ENCODE measurements at regions not wholly inside any gene's neighbourhood (a gene's known extent, or its start where the extent isn't known, plus 50 kb on each side); places are given as distances from the start of the nearest gene placed in this dataset.

DNA sequence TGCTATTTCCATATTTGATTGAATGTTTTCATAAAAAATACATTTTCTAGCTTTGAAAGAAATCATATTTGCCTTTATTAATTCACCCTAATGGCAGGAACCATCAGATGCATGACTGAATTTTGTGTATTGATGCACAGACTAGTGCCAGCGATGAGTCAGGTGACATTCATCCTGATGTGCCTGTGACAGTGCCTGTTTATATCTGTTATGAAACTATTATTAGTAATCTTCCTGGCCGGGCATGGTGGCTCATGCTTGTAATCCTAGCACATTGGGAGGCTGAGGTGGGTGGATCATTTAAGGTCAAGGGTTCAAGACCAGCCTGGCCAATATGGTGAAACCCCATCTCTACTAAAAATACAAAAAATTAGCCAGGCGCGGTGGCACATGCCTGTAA lies 170.0 kb downstream of the TSN start:
- Histone ChIP-seq H4K8ac (ENCODE audit: extremely low read depth, insufficient read depth, low read length) (no peak overlapping the region), H4K20me1 (replicated peaks in 1 of 2; ENCODE audit: control insufficient read depth in 1 of 2, insufficient read depth in 2 of 2, low read length in 2 of 2) (no peaks in the 10 kb centered on the region), H2BK120ac (replicated peaks; ENCODE audit: low read depth, low read length) (no peak overlapping the region), H3K56ac (replicated peaks; ENCODE audit: insufficient read length, low read depth, low read length) (no peak overlapping the region), H2BK12ac (ENCODE audit: low read depth, low read length) (no peak overlapping the region), H3K4ac (replicated peaks; ENCODE audit: insufficient read length, low read depth, low read length) (no peak overlapping the region), H3K23ac (ENCODE audit: insufficient read length) (no peak overlapping the region), H2AK5ac (ENCODE audit: low read depth, low read length) (no peak overlapping the region), H3K79me2 (ENCODE audit: control insufficient read depth in 1 of 2, insufficient read depth in 2 of 2, low read length in 2 of 2) (no peaks in the 10 kb centered on the region), H3K23me2 (ENCODE audit: low read depth, low read length) (no peaks in the 10 kb centered on the region), H4K5ac (ENCODE audit: insufficient read length, low read depth, low read length) (no peak overlapping the region), H3K27me3 (replicated peaks in 1 of 4; ENCODE audit: control insufficient read depth in 3 of 4, extremely low read depth in 1 of 4, insufficient read depth in 3 of 4, low read length in 3 of 4) (no peaks in the 10 kb centered on the region), H3K9ac (replicated peaks in 1 of 4; ENCODE audit: extremely low read depth in 1 of 4, low read depth in 3 of 4, low read length in 3 of 4) (no peak overlapping the region), H3K4me2 (ENCODE audit: insufficient read depth in 1 of 2, low read depth in 2 of 2, low read length in 2 of 2) (no peak overlapping the region), H3K9me3 (ENCODE audit: insufficient read depth in 2 of 2, low read depth in 1 of 2, low read length in 1 of 2) (no peaks in the 10 kb centered on the region), H3K79me1 (ENCODE audit: low read depth, low read length) (no peaks in the 10 kb centered on the region), H3K27ac (ENCODE audit: low read depth, low read length) (no peak overlapping the region), H2BK20ac (ENCODE audit: low read length) (no peak overlapping the region), H3K36me3 (ENCODE audit: control insufficient read depth in 2 of 4, insufficient read depth in 4 of 4, low read length in 3 of 4) (no peaks in the 10 kb centered on the region; a peak in 1 of 8 replicates), H3K14ac (ENCODE audit: insufficient read length) (no peak overlapping the region), H2BK15ac (ENCODE audit: low read length) (no peak overlapping the region), H2BK5ac (ENCODE audit: low read depth, low read length) (no peak overlapping the region), H3K18ac (ENCODE audit: extremely low read depth, low read length) (no peak overlapping the region), H3K4me3 (ENCODE audit: extremely low read depth in 1 of 4, insufficient read depth in 2 of 4, low read depth in 3 of 4, low read length in 4 of 4) (no peak overlapping the region), H4K91ac (replicated peaks; ENCODE audit: insufficient read length, low read length) (no peak overlapping the region), H2AFZ (ENCODE audit: low read length) (no peak overlapping the region), H3K4me1 (replicated peaks in 1 of 4; ENCODE audit: control insufficient read depth in 3 of 4, insufficient read depth in 4 of 4, low read length in 3 of 4) (no peaks in the 10 kb centered on the region)
- TF ChIP-seq SIN3A (conservative IDR thresholded peaks at IDR 0.05 in 1 of 2, IDR thresholded peaks at IDR 0.05 in 1 of 2; ENCODE audit: low read depth in 1 of 2, low read length in 2 of 2) (no peak), RNF2 (IDR thresholded peaks at IDR 0.05; ENCODE audit: borderline replicate concordance, low read depth, low read length, missing control alignments, poor library complexity, severe bottlenecking) (no peak), SP2 (IDR thresholded peaks at IDR 0.05; ENCODE audit: low read length) (no peak), CHD1 (IDR thresholded peaks at IDR 0.05; ENCODE audit: low read depth, low read length) (no peak), CEBPB (IDR thresholded peaks at IDR 0.05; ENCODE audit: low read depth, low read length) (no peak), SIRT6 (IDR thresholded peaks at IDR 0.05; ENCODE audit: low read length) (no peak), TAF1 (IDR thresholded peaks at IDR 0.05; ENCODE audit: low read depth, low read length) (no peak), TEAD4 (IDR thresholded peaks at IDR 0.05; ENCODE audit: low read depth, low read length) (no peak), FOSL1 (IDR thresholded peaks at IDR 0.05; ENCODE audit: insufficient read depth, low read depth, low read length) (no peak), JUND (IDR thresholded peaks at IDR 0.05; ENCODE audit: low read length) (no peak), KDM1A (IDR thresholded peaks at IDR 0.05; ENCODE audit: borderline replicate concordance, low read length) (no peak), EZH2 (IDR thresholded peaks at IDR 0.05; ENCODE audit: low read depth, low read length, severe bottlenecking) (no peak), BACH1 (IDR thresholded peaks at IDR 0.05; ENCODE audit: low read length) (no peak)
- 94% methylated on average over 4 of the region's 4 CpGs; no CpG with 5 or more reads in 1 of the 2 experiments for WGBS, 2 experiments (ENCODE audit: extremely low coverage in 1 of 2, insufficient coverage in 1 of 2, insufficient read length in 1 of 2, insufficient replicate concordance in 2 of 2, low coverage in 1 of 2, low lambda C conversion rate in 2 of 2, missing lambda C conversion rate in 1 of 2)
- ChIA-PET CTCF (ENCODE audit: partially characterized antibody) (no interaction called here), POLR2A (ENCODE audit: partially characterized antibody) (no interaction called here)
- DNase-seq (ENCODE audit: low read depth in 1 of 2, low spot score in 2 of 2) (no peak), FAIRE-seq (no peak)
